Gastrocnemius medialis (tissue), 4 donors: ENCODE measurements at regions not wholly inside any gene's neighbourhood (a gene's known extent, or its start where the extent isn't known, plus 50 kb on each side); places are given as distances from the start of the nearest gene placed in this dataset.

Experiments used
- ATAC-seq, 2 donors: fragments of 150-250 bp; one replicate each; pipeline ENCODE4 v1.9.1; 2016
- DNase-seq, 2 donors: peaks; one replicate each; pipeline ENCODE4 v3.0.0-alpha.2; 2019
- H3K27ac ChIP-seq, 4 donors: fragments of 200-600 bp; sonication (generic); 1 replicate in 1 of 4; 2 replicates in 3 of 4; pipeline ENCODE4 v1.5.1; 2016 to 2018; ENCODE audit warnings: mild to moderate bottlenecking in 2 of 4, moderate library complexity in 1 of 4
- H3K27me3 ChIP-seq, 3 donors: fragments of 200-600 bp; sonication (generic) in 2 of 3; 1 replicate in 1 of 3; 2 replicates in 2 of 3; pipeline versions ENCODE4 v1.5.1 to v1.6.0; 2016 to 2019; ENCODE audit warnings: mild to moderate bottlenecking in 1 of 3, moderate library complexity in 1 of 3
- H3K36me3 ChIP-seq, 2 donors: fragments of 200-600 bp; sonication (generic) in 1 of 2; one replicate each; pipeline ENCODE4 v1.5.1; 2017 to 2018
- H3K4me1 ChIP-seq, 2 donors: fragments of 200-600 bp; sonication (generic) in 1 of 2; one replicate each; pipeline ENCODE4 v1.5.1; 2016 to 2017; ENCODE audit warnings: mild to moderate bottlenecking in 2 of 2
- H3K4me3 ChIP-seq, 4 donors: fragments of 200-600 bp; sonication (generic) in 3 of 4; 1 replicate in 1 of 4; 2 replicates in 3 of 4; pipeline ENCODE4 v1.5.1; 2016 to 2019; ENCODE audit warnings: mild to moderate bottlenecking in 2 of 4
- H3K9me3 ChIP-seq, 3 donors: fragments of 200-600 bp; sonication (generic) in 2 of 3; 1 replicate in 1 of 3; 2 replicates in 2 of 3; pipeline ENCODE4 v1.5.1; 2016 to 2019
- POLR2A ChIP-seq, 2 donors: fragments of 450-650 bp; IDR thresholded peaks; one replicate each; pipeline ENCODE4 v1.6.1; 2017; ENCODE audit warnings: antibody characterized with exemption in 2 of 2, mild to moderate bottlenecking in 2 of 2, moderate library complexity in 2 of 2
- in situ Hi-C, 4 donors: fragments of 200-750 bp; cut with MboI; loops; one replicate each; pipeline versions ENCODE4 v1.15.0 to v1.8.0; 2017; ENCODE audit warnings: low sequenced_read_pairs in 4 of 4
- intact Hi-C: fragments of 100-400 bp; cut with DNase I; formaldehyde crosslinking; loops from one replicate; pipeline ENCODE4 v1.15.1; 2023; ENCODE audit warnings: low total_unique reads
- TF ChIP-seq, protein P1 (sequence below), 5 experiments: fragments of 450-650 bp in 3 of 5; fragments of 200-600 bp in 2 of 5; sonication (generic) in 2 of 5; IDR thresholded peaks in 4 of 5; conservative IDR thresholded peaks in 1 of 5; 1 replicate in 4 of 5; 2 replicates in 1 of 5; pipeline ENCODE4 v1.5.1; 2016 to 2019; ENCODE audit warnings: antibody characterized with exemption in 5 of 5, mild to moderate bottlenecking in 3 of 5, moderate library complexity in 3 of 5

DNA sequence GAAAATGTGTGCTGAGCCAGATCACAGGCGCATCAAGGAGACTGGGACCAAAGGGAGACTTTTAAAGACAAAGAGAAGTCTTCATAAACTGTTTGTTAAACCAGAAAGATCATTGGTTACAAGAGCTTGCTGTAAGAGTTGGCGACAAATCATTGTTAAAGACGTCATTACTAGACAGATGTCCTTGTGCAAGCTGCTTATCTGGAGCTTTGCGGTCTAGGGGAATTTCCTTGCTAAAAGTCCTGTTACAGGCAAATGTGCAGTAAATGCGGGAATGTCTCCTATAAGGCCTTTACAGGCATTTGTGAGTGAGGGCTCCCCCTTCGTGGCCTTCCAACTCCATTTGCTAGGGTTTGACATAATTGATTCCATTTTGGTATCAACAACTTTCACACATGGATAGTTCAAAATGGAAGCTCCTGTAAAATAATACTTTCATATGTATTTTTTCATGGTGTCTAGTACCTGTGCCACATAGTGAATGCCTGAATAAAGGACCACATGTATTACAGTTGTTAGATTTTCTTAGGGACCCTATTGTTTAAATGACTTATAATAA lies 362.4 kb downstream of the UTRN start:
- TF ChIP-seq, protein P1, sequence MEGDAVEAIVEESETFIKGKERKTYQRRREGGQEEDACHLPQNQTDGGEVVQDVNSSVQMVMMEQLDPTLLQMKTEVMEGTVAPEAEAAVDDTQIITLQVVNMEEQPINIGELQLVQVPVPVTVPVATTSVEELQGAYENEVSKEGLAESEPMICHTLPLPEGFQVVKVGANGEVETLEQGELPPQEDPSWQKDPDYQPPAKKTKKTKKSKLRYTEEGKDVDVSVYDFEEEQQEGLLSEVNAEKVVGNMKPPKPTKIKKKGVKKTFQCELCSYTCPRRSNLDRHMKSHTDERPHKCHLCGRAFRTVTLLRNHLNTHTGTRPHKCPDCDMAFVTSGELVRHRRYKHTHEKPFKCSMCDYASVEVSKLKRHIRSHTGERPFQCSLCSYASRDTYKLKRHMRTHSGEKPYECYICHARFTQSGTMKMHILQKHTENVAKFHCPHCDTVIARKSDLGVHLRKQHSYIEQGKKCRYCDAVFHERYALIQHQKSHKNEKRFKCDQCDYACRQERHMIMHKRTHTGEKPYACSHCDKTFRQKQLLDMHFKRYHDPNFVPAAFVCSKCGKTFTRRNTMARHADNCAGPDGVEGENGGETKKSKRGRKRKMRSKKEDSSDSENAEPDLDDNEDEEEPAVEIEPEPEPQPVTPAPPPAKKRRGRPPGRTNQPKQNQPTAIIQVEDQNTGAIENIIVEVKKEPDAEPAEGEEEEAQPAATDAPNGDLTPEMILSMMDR (IDR thresholded peaks at IDR 0.05 in 4 of 5, conservative IDR thresholded peaks at IDR 0.05 in 1 of 5), result no peak
- no peak for TF ChIP-seq POLR2A (IDR thresholded peaks at IDR 0.05)
- DNase-seq (no peak), ATAC-seq (no peak)
- Histone ChIP-seq H3K4me3 (no peak overlapping the region), H3K4me1 (no peaks in the 10 kb centered on the region), H3K9me3 (no peaks in the 10 kb centered on the region), H3K27ac (no peak overlapping the region), H3K27me3 (no peaks in the 10 kb centered on the region), H3K36me3 (no peaks in the 10 kb centered on the region)
- in situ Hi-C loops (no loop called here), intact Hi-C loops (no loop called here)

DNA sequence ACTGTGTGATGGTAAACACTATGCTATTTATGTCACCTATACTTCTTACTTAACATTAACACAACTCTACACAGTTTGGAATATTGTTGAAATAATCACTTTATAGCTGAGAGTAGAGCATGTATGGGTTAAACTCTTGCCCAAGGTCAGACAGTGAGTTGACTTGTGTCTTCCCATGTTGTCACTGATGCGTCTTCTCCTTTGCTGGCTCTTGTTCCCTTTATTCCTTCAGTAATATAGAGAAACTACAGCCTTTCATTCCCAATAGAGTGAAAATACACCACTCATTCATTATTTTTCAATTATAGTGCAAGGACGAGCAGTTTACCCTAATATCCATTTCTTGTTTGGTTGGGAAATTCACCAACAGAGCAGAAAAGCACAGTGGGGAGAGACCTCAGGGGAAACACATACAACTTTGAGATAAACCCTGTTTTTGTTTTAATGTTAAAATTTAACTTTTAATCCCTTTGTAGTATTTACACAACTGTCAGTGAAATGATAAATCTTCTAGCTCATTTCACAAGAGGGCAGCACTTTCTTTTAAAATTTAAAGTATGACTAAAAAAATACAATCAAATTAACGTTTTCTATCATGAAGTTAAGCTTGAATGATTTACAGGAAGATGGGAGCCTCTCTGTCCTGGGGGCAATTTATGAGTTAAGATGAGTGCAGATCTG lies 363.0 kb downstream of the UTRN start:
- Histone ChIP-seq H3K27ac (no peak overlapping the region), H3K27me3 (no peaks in the 10 kb centered on the region), H3K9me3 (no peaks in the 10 kb centered on the region), H3K36me3 (no peaks in the 10 kb centered on the region), H3K4me3 (no peak overlapping the region), H3K4me1 (no peaks in the 10 kb centered on the region)
- ATAC-seq (no peak), DNase-seq (no peak)
- intact Hi-C loops (no loop called here), in situ Hi-C loops (no loop called here)
- TF ChIP-seq, protein P1 (IDR thresholded peaks at IDR 0.05 in 4 of 5, conservative IDR thresholded peaks at IDR 0.05 in 1 of 5), result no peak
- TF ChIP-seq POLR2A (IDR thresholded peaks at IDR 0.05), result no peak

GRCh38 chr6:144649085-144649484 lies 363.9 kb downstream of the UTRN start:
- TF ChIP-seq POLR2A (IDR thresholded peaks at IDR 0.05), result no peak
- TF ChIP-seq, protein P1 (IDR thresholded peaks at IDR 0.05 in 4 of 5, conservative IDR thresholded peaks at IDR 0.05 in 1 of 5), result no peak
- intact Hi-C loops (no loop called here), in situ Hi-C loops (no loop called here)
- DNase-seq, result no peak
- H3K27ac ChIP-seq, result no peak overlapping the region
- H3K27me3 ChIP-seq, result no peaks in the 10 kb centered on the region
- no peak for ATAC-seq
- no peaks in the 10 kb centered on the region for H3K36me3 ChIP-seq
- no peaks in the 10 kb centered on the region for H3K9me3 ChIP-seq
- no peaks in the 10 kb centered on the region for H3K4me1 ChIP-seq
- no peak overlapping the region for H3K4me3 ChIP-seq

DNA sequence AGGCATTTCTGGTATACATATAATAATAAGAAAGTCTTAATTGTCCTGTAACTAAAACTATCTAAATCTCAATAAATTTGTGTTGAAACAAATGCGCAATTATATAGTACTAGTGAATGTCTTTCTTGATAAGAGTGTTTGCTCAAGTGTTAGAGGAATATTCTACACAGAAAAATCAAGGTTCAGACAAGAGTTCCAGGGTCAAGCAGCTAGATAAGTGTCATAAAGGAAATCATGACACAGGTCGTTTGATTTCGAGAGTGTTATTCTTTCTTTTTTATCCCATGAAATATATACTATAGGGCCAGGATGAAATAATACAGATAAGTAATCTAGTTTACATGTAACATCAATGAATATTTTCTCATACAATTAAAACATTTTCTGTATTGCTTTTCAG lies 366.1 kb downstream of the UTRN start:
- TF ChIP-seq, protein P1 (IDR thresholded peaks at IDR 0.05 in 4 of 5, conservative IDR thresholded peaks at IDR 0.05 in 1 of 5), result no peak
- no peak for TF ChIP-seq POLR2A (IDR thresholded peaks at IDR 0.05)
- intact Hi-C loops, result no loop called here
- no peak for ATAC-seq

More for the DNA sequence above, 366.1 kb downstream of the UTRN start:
- Histone ChIP-seq H3K4me3 (no peak overlapping the region), H3K27ac (no peak overlapping the region), H3K36me3 (no peaks in the 10 kb centered on the region), H3K4me1 (no peaks in the 10 kb centered on the region), H3K27me3 (no peaks in the 10 kb centered on the region), H3K9me3 (no peaks in the 10 kb centered on the region)
- in situ Hi-C loops, result no loop called here
- DNase-seq, result no peak
